ENCODE measurements at regions not wholly inside any gene's neighbourhood (a gene's known extent, or its start where the extent isn't known, plus 50 kb on each side); places are given as distances from the start of the nearest gene placed in this dataset.

- no peak for DNase-seq (ENCODE audit: low read depth in 3 of 3, low spot score in 2 of 3)
Measured at GRCh38 chr18:45556222-45556621, 59.1 kb upstream of the SLC14A2 start.

- no peak for DNase-seq (ENCODE audit: low read depth in 3 of 3, low spot score in 2 of 3)
Measured at GRCh38 chr18:45557287-45557686, 58.0 kb upstream of the SLC14A2 start.

GRCh38 chr18:45557779-45558178 is 57.5 kb upstream of the SLC14A2 start:
- no peak for DNase-seq (ENCODE audit: low read depth in 3 of 3, low spot score in 2 of 3)

- DNase-seq (ENCODE audit: low read depth in 3 of 3, low spot score in 2 of 3) = no peak
Measured at GRCh38 chr18:45559258-45559657, 56.0 kb upstream of the SLC14A2 start.

GRCh38 chr18:45560870-45561269 is 54.4 kb upstream of the SLC14A2 start:
- no peak for DNase-seq (ENCODE audit: low read depth in 3 of 3, low spot score in 2 of 3)

GRCh38 chr18:45562567-45563479 is 52.5 kb upstream of the SLC14A2 start:
- no peak for DNase-seq (ENCODE audit: low read depth in 3 of 3, low spot score in 2 of 3)

- DNase-seq (ENCODE audit: low read depth in 3 of 3, low spot score in 2 of 3) = no peak
Measured at GRCh38 chr18:45565280-45565970, 49.9 kb upstream of the SLC14A2 start.
